ENCODE measurements at regions not wholly inside any gene's neighbourhood (a gene's known extent, or its start where the extent isn't known, plus 50 kb on each side); places are given as distances from the start of the nearest gene placed in this dataset.

DNA sequence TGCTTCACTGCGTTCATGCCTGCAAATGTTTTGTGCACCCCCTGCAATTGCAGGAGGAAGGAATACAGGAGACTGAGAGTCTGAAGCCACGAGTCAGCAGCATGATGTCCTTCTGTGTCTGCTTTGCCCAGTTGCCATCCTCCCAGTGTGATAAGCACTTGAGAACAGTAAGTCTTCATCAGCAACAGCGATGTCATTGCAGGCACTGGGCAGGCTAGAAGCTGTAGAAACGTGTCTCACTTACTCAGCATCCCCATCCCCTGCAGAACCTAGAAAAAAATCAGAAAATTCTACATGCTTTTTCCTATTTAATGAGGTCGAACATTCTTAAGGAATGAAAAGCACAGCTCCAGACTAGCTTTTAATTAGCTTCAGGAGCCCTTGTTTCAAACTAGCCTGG lies 156.5 kb upstream of the LPP start:
- Mint-ChIP-seq H3K9me3 (no peaks in the 10 kb centered on the region), H3K27ac (no peak overlapping the region), H3K4me1 (ENCODE audit: low read depth) (peaks cover 85% of the 10 kb centered on the region), H3K27me3 (no peaks in the 10 kb centered on the region), H3K4me3 (no peak overlapping the region), H3K36me3 (ENCODE audit: low read depth) (no peaks in the 10 kb centered on the region)
- no peak for DNase-seq
- intact Hi-C loops (cut with micrococcal nuclease) = no loop called here
- CTCF ChIA-PET = interaction anchor here (2.2 kb wide), 1 partner anchor 258 kb away, joined by 13 read pairs; no protein-coding TSS in a partner anchor
- ATAC-seq = no peak
- no peak for TF ChIP-seq CTCF (IDR thresholded peaks at IDR 0.05)
- POLR2A ChIA-PET = no interaction called here

DNA sequence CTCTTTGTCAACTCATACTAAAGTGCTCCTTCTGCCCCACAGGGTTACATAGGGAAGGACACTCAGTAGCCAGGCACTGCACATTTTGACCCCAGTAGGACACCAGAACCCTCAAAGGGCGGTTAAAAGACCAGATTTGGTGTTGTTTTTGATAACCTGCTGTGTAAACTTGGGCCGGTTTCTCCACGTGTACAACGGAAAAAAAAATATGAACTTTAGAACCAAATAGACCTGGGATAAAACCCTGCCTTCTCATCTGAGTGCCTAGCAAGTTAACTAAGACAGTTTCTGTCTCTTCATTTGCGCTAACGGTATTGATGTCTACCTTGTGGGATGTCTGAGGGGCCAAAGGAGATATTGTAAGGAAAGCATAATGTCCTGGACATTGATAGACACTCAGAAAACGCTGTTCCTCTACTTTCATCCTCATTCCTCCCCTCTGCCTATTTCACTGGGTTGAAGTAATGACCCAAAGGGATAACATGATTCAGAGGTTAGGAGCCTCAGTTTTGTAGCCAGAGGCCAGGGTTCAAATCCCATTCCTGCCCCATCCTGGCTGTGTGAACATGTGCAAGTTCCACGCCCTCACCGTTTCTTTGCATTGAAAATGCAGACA lies 155.9 kb upstream of the LPP start:
- no peak overlapping the region for H3K4me3 Mint-ChIP-seq
- CTCF ChIA-PET = interaction anchor here (1.0 to 3.1 kb wide), 3 partner anchors 250 to 258 kb away, joined by 3 to 18 read pairs (median 13); no protein-coding TSS in a partner anchor
- POLR2A ChIA-PET = interaction anchor here (1.0 kb wide), 1 partner anchor 251 kb away, joined by 4 read pairs; no protein-coding TSS in a partner anchor
- H3K9me3 Mint-ChIP-seq = no peaks in the 10 kb centered on the region
- H3K4me1 Mint-ChIP-seq (ENCODE audit: low read depth) = peaks cover 80% of the 10 kb centered on the region
- ATAC-seq (no peak), DNase-seq (no peak)
- no peaks in the 10 kb centered on the region for H3K27me3 Mint-ChIP-seq
- intact Hi-C loops (cut with micrococcal nuclease) = no loop called here
- no peak overlapping the region for H3K27ac Mint-ChIP-seq
- no peaks in the 10 kb centered on the region for H3K36me3 Mint-ChIP-seq (ENCODE audit: low read depth)
- no peak for TF ChIP-seq CTCF (IDR thresholded peaks at IDR 0.05)

DNA sequence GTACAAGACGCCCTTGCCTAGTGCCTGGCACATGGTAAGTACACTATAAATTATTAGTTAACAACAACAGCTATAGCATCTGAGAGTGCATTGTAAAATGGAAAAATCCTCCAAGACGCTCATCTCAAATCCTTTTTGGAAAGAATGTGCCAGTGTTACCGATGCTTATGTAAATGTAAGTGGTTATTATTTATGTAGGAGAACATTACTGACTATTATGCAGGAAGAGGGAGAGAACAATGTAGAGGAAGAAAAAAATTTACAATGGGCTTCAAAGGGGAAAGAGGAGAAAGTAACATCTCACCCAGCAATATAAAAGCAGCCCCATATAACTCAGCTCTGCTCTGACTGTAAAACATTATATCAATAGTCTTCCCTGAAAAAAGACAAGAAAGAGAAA lies 155.3 kb upstream of the LPP start:
- no peak for TF ChIP-seq CTCF (IDR thresholded peaks at IDR 0.05)
- Mint-ChIP-seq H3K9me3 (no peaks in the 10 kb centered on the region), H3K27me3 (no peaks in the 10 kb centered on the region), H3K27ac (peak overlapping the region; percentile 28), H3K4me1 (ENCODE audit: low read depth) (peaks cover 77% of the 10 kb centered on the region), H3K36me3 (ENCODE audit: low read depth) (no peaks in the 10 kb centered on the region), H3K4me3 (no peak overlapping the region)
- intact Hi-C loops (cut with micrococcal nuclease) = no loop called here
- no peak for DNase-seq
- POLR2A ChIA-PET = interaction anchor here (1.0 kb wide), 1 partner anchor 252 kb away, joined by 4 read pairs; no protein-coding TSS in a partner anchor
- CTCF ChIA-PET = interaction anchor here (1.0 to 3.1 kb wide), 2 partner anchors 251 to 259 kb away, joined by 3 to 18 read pairs; no protein-coding TSS in a partner anchor
- ATAC-seq = no peak

DNA sequence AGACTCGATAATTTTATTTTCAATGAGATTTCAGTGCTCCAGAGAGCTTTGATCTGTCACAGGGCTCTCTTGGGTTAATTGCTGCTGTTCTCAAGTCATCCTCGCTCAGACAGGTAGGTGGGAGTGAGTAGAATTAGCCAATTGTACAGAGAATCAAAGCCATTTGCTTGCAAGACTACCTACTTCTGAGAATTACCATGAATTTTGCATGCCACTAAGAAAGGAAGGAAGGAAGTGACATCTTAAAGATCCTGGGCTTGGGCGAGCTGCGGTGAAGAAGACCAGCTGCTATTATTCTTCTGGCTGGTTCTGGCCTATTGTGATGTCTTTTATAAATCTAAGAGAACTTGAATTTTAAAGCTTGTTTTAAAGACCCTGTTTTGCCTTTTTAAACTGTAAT lies 154.1 kb upstream of the LPP start:
- CTCF ChIA-PET = interaction anchor here (0.7 to 3.1 kb wide), 6 partner anchors 59 to 260 kb away, joined by 3 to 18 read pairs (median 3); partner anchors contain the start of gene BCL6
- peaks cover 65% of the 10 kb centered on the region for H3K4me1 Mint-ChIP-seq (ENCODE audit: low read depth)
- no peaks in the 10 kb centered on the region for H3K9me3 Mint-ChIP-seq
- H3K27me3 Mint-ChIP-seq = no peaks in the 10 kb centered on the region
- POLR2A ChIA-PET = interaction anchor here (0.7 to 1.0 kb wide), 2 partner anchors 254 to 350 kb away, joined by 3 read pairs; partner anchors contain the start of gene BCL6
- peak; percentile 94 for ATAC-seq
- H3K4me3 Mint-ChIP-seq = peak overlapping the region; percentile 68
- intact Hi-C loops (cut with micrococcal nuclease) = loop anchor here (5.0 kb wide), 1 partner anchor 52 kb away; no protein-coding TSS in a partner anchor
- peak; percentile 79 for DNase-seq
- H3K27ac Mint-ChIP-seq = peak overlapping the region; percentile 91
- no peak for TF ChIP-seq CTCF (IDR thresholded peaks at IDR 0.05)
- no peaks in the 10 kb centered on the region for H3K36me3 Mint-ChIP-seq (ENCODE audit: low read depth)

DNA sequence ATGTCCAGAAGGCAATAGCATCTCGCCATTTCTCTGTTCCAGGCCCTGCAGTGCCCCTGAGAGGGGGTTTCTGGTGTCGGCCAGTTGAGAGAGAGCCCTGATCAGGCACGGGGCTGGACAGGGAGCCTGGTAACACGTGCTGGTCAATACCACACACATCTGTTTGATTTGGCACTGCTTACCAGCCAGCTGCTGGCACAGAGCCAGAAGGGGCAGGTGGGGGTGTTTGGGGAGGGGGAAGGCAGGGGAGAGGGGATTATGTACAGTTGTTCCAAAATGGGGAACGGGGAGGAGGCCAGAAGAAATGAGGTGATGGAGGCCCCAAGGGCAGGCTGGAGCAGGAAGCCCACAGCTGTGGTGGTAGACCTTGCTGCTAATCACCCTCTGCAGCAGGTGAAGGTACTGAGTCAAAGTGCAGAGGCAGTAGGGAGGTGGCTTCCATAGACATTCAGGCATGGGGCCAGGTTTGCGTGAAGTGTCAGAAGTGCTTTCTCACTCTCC lies 153.5 kb upstream of the LPP start:
- Mint-ChIP-seq H3K27ac (peak overlapping the region; percentile 91), H3K9me3 (no peaks in the 10 kb centered on the region), H3K4me1 (ENCODE audit: low read depth) (peaks cover 59% of the 10 kb centered on the region), H3K4me3 (peak overlapping the region; percentile 68), H3K36me3 (ENCODE audit: low read depth) (no peaks in the 10 kb centered on the region), H3K27me3 (no peaks in the 10 kb centered on the region)
- ChIA-PET POLR2A (interaction anchor here (1.0 to 1.1 kb wide), 2 partner anchors 37 to 255 kb away, joined by 3 read pairs; partner anchors contain the start of gene BCL6), CTCF (interaction anchor here (0.9 to 3.1 kb wide), 5 partner anchors 82 to 261 kb away, joined by 3 to 18 read pairs (median 3); partner anchors contain the start of gene BCL6)
- no peak for TF ChIP-seq CTCF (IDR thresholded peaks at IDR 0.05)
- ATAC-seq (peak; percentile 25), DNase-seq (peak; percentile 42)
- intact Hi-C loops (cut with micrococcal nuclease) = loop anchor here (5.0 kb wide), 1 partner anchor 52 kb away; no protein-coding TSS in a partner anchor

Measured in activated CD8-positive, alpha-beta T cell treated with anti-CD3 and anti-CD28 coated beads for 36 hours (primary cell).